ENCODE measurements at regions not wholly inside any gene's neighbourhood (a gene's known extent, or its start where the extent isn't known, plus 50 kb on each side); places are given as distances from the start of the nearest gene placed in this dataset.

- TF ChIP-seq CTCF (IDR thresholded peaks at IDR 0.05) (no peak), POLR2AphosphoS5 (IDR thresholded peaks at IDR 0.05) (no peak), POLR2A (IDR thresholded peaks at IDR 0.05) (no peak)
- H3K4me1 ChIP-seq = no peaks in the 10 kb centered on the region
- H3K36me3 ChIP-seq = no peaks in the 10 kb centered on the region
- no peak overlapping the region for H3K4me3 ChIP-seq
- H3K27ac ChIP-seq = no peak overlapping the region
- H3K27me3 ChIP-seq = no peaks in the 10 kb centered on the region
- DNase-seq (ENCODE audit: low spot score in 2 of 2) = no peak
- no peaks in the 10 kb centered on the region for H3K9me3 ChIP-seq
- 68% methylated on average over 4 of the region's 4 CpGs for WGBS
These were observed 602.2 kb upstream of the CXADR start for GRCh38 chr21:16910435-16911165.

DNA sequence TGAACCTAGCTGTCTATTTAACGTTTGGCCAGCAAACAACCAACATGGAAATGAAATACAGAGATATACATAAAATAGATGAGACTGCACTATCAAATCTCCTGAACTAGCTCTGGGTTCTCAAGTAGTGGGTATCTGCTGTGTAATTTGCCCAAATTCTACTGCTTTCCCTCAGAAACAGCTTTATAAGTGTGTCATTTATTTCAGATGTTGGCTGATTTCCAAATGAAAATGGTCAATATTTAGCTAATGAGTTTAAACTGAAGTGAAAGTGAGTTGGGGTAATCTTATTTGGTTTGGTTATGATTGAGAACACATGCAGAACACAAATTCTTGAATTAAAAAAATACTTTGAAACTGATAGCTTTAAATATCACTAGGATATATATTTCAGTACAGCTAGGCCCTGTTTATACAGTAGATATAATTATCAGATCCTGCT is 601.7 kb upstream of the CXADR start:
- Histone ChIP-seq H3K27me3 (no peaks in the 10 kb centered on the region), H3K4me3 (no peak overlapping the region), H3K36me3 (no peaks in the 10 kb centered on the region), H3K4me1 (no peaks in the 10 kb centered on the region), H3K9me3 (no peaks in the 10 kb centered on the region), H3K27ac (no peak overlapping the region)
- TF ChIP-seq CTCF (IDR thresholded peaks at IDR 0.05) = no peak
- no peak for TF ChIP-seq EP300 (IDR thresholded peaks at IDR 0.05)
- TF ChIP-seq POLR2AphosphoS5 (IDR thresholded peaks at IDR 0.05) = no peak
- no peak for TF ChIP-seq POLR2A (IDR thresholded peaks at IDR 0.05)
- WGBS = 48% methylated on average over 1 of the region's 1 CpG
- no peak for DNase-seq (ENCODE audit: low spot score in 2 of 2)

DNA sequence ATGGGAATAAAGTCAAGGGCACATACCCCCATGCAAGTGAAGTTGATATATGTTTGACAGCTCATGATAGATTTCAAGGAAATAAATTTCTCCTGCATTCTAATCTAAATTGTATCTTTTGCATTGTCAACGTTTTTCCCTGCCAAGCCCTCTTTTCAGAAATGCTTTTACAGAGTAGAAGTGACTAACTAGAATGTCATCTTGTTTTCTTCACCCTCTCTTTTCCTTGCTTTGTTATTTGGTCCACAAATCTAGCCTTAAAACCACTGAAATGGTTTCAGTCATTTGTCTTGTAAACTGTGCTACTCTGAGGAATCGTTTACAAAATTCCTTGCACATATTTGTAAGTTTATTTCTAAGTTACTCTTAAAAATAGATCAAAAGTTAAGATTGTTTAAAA is 600.8 kb upstream of the CXADR start:
- 24% methylated on average over 2 of the region's 2 CpGs for WGBS
- Histone ChIP-seq H3K36me3 (no peaks in the 10 kb centered on the region), H3K27me3 (no peaks in the 10 kb centered on the region), H3K4me3 (no peak overlapping the region), H3K27ac (no peak overlapping the region), H3K9me3 (no peaks in the 10 kb centered on the region), H3K4me1 (no peaks in the 10 kb centered on the region)
- TF ChIP-seq POLR2AphosphoS5 (IDR thresholded peaks at IDR 0.05) (no peak), EP300 (IDR thresholded peaks at IDR 0.05) (no peak), POLR2A (IDR thresholded peaks at IDR 0.05) (no peak), CTCF (IDR thresholded peaks at IDR 0.05) (no peak)
- no peak for DNase-seq (ENCODE audit: low spot score in 2 of 2)

DNA sequence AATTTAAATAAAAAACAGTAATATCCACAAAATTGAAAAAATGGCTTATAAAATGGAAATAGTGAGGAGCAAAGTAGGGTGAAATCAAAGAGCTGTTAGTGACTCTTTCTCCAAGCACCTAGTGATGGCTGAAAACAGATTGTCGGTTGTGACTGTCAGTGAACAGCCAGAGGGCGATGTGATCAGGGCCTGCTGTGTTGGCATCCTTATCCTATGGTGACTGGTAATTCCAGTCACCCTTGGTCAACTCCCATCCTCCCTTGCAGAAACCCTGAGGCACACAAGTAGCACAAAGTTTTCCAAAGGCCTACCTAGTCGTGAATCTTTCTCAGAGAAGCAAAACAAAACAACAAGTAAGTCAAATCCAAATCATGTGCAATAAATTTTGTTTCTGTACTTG is 599.8 kb upstream of the CXADR start:
- Histone ChIP-seq H3K36me3 (no peaks in the 10 kb centered on the region), H3K9me3 (no peaks in the 10 kb centered on the region), H3K27ac (no peak overlapping the region), H3K27me3 (no peaks in the 10 kb centered on the region), H3K4me1 (no peaks in the 10 kb centered on the region), H3K4me3 (no peak overlapping the region)
- 41% methylated on average over 3 of the region's 3 CpGs for WGBS
- no peak for DNase-seq (ENCODE audit: low spot score in 2 of 2)
- no peak for TF ChIP-seq CTCF (IDR thresholded peaks at IDR 0.05)
- no peak for TF ChIP-seq POLR2AphosphoS5 (IDR thresholded peaks at IDR 0.05)
- TF ChIP-seq POLR2A (IDR thresholded peaks at IDR 0.05) = no peak
- TF ChIP-seq EP300 (IDR thresholded peaks at IDR 0.05) = no peak

DNA sequence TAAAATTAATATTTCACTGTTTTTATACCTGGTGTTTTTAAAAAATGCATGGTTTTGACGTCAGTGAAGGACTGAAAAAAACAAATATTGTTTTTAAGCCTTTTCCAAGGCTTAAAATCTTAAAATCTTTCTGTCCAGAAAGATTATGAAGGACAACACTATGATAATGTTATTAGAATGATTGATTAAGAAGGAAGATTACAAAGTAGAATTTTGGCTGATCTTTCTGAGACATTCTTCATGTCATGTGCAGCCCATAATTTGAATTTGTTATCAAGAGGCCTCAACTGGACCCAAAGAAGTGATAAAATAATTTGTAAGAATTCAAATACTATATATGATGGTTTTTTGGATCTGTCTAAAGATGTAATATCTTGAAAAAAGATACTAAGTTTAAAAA is 584.4 kb upstream of the CXADR start:
- Histone ChIP-seq H3K4me1 (no peaks in the 10 kb centered on the region), H3K27me3 (no peaks in the 10 kb centered on the region), H3K9me3 (no peaks in the 10 kb centered on the region), H3K4me3 (no peak overlapping the region), H3K27ac (no peak overlapping the region), H3K36me3 (no peaks in the 10 kb centered on the region)
- DNase-seq (ENCODE audit: low spot score in 2 of 2) = no peak
- TF ChIP-seq EP300 (IDR thresholded peaks at IDR 0.05) (no peak), POLR2A (IDR thresholded peaks at IDR 0.05) (no peak), CTCF (IDR thresholded peaks at IDR 0.05) (no peak), POLR2AphosphoS5 (IDR thresholded peaks at IDR 0.05) (no peak)
- 0% methylated on average over 1 of the region's 1 CpG for WGBS

Measured in suprapubic skin (tissue), 4 donors.